ENCODE measurements at regions not wholly inside any gene's neighbourhood (a gene's known extent, or its start where the extent isn't known, plus 50 kb on each side); places are given as distances from the start of the nearest gene placed in this dataset.
A peak's percentile ranks its signal among the peaks of the same experiment; 100 is the strongest.

DNA sequence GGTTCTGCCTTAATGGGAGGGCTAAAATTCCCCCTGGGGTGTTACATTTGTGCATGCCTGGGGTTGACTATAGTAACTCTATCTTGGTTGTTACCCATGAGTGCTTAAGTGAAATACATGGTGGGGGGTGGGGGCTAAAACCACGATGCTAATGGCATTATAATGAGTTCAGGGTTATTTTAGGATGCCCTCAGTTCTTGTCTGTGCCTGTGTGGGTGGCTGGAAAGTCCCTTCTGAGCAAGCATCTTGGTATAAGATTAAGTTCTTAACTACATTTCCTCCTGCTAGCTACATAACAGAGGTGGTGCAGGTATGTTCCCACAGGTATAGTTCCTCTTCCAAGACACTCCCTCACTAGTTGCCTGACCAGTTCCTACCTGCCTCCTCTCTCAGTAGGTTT, 822.3 kb downstream of the LRFN5 start:
- H3K56ac ChIP-seq (ENCODE audit: low read length) = no peak overlapping the region
- H3K4me2 ChIP-seq (ENCODE audit: low read length) = no peak overlapping the region
- no CpG with 5 or more reads among the region's 1 CpG for WGBS (ENCODE audit: extremely low coverage, insufficient coverage, low lambda C conversion rate)
- no peak overlapping the region for H2AK5ac ChIP-seq (ENCODE audit: low read length)
- no peak for DNase-seq
- H3K4ac ChIP-seq (ENCODE audit: low read depth, low read length) = no peak overlapping the region
- H2BK5ac ChIP-seq (ENCODE audit: low read length) = no peak overlapping the region
- no peak overlapping the region for H3K27ac ChIP-seq (ENCODE audit: low read depth, low read length)
- H3K27me3 ChIP-seq (ENCODE audit: insufficient read depth, low read length, poor library complexity) = no peaks in the 10 kb centered on the region
- H3K79me1 ChIP-seq (ENCODE audit: low read length) = no peaks in the 10 kb centered on the region
- no peak overlapping the region for H3K23ac ChIP-seq (ENCODE audit: low read length)
- no peaks in the 10 kb centered on the region for H3K36me3 ChIP-seq (ENCODE audit: control insufficient read depth, insufficient read depth, low read length)
- no peaks in the 10 kb centered on the region for H3K4me1 ChIP-seq (ENCODE audit: control insufficient read depth, low read depth, low read length)
- H2BK120ac ChIP-seq (ENCODE audit: low read depth, low read length) = no peak overlapping the region
- no peaks in the 10 kb centered on the region for H3K79me2 ChIP-seq (ENCODE audit: control insufficient read depth, insufficient read depth, low read length)
- no peak overlapping the region for H3K9ac ChIP-seq (ENCODE audit: low read length)
- no peak overlapping the region for H3K18ac ChIP-seq (ENCODE audit: low read length)
- H2BK15ac ChIP-seq (replicated peaks; ENCODE audit: low read depth) = no peak overlapping the region
- no peak overlapping the region for H4K8ac ChIP-seq (ENCODE audit: low read depth, low read length)
- no peak overlapping the region for H4K5ac ChIP-seq (ENCODE audit: low read length)
- no peak overlapping the region for H3K4me3 ChIP-seq (ENCODE audit: low read length)

DNA sequence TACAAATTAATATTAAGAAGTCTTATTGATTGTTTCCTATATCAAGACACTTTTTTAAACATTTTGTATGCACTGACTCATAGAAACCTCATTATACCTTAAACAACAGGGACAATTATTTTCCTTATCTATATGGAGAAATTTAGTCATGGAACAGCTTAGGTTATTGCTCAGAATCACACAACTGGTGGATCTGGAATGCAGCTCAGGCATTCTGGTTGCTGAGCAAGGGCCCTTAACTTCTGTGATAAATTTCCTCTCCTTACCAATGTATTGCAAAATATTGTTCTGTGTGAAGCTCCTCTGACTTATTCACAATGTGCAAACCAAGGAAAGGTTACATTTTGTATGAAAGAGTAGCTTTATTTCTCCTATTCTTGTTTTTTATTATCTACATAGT, 817.8 kb downstream of the LRFN5 start:
- Histone ChIP-seq H2BK5ac (ENCODE audit: low read length) (no peak overlapping the region), H4K5ac (ENCODE audit: low read length) (no peak overlapping the region), H3K4me1 (ENCODE audit: control insufficient read depth, low read depth, low read length) (no peaks in the 10 kb centered on the region), H3K9ac (ENCODE audit: low read length) (no peak overlapping the region), H3K4me2 (ENCODE audit: low read length) (no peak overlapping the region), H3K4me3 (ENCODE audit: low read length) (no peak overlapping the region), H4K8ac (ENCODE audit: low read depth, low read length) (no peak overlapping the region), H3K56ac (ENCODE audit: low read length) (no peak overlapping the region), H3K4ac (ENCODE audit: low read depth, low read length) (no peak overlapping the region), H3K18ac (ENCODE audit: low read length) (no peak overlapping the region), H2BK120ac (ENCODE audit: low read depth, low read length) (no peak overlapping the region), H3K79me1 (ENCODE audit: low read length) (no peaks in the 10 kb centered on the region), H3K27me3 (ENCODE audit: insufficient read depth, low read length, poor library complexity) (no peaks in the 10 kb centered on the region), H3K36me3 (ENCODE audit: control insufficient read depth, insufficient read depth, low read length) (no peaks in the 10 kb centered on the region), H3K79me2 (ENCODE audit: control insufficient read depth, insufficient read depth, low read length) (no peaks in the 10 kb centered on the region), H3K23ac (ENCODE audit: low read length) (no peak overlapping the region), H2AK5ac (ENCODE audit: low read length) (no peak overlapping the region), H3K27ac (ENCODE audit: low read depth, low read length) (no peak overlapping the region), H2BK15ac (replicated peaks; ENCODE audit: low read depth) (no peak overlapping the region)
- DNase-seq = no peak

GRCh38 chr14:42421377-42422078, 814.9 kb downstream of the LRFN5 start:
- Histone ChIP-seq H2BK5ac (ENCODE audit: low read length) (no peak overlapping the region), H3K4me1 (ENCODE audit: control insufficient read depth, low read depth, low read length) (no peaks in the 10 kb centered on the region), H3K9ac (ENCODE audit: low read length) (no peak overlapping the region), H4K8ac (ENCODE audit: low read depth, low read length) (no peak overlapping the region), H3K4me2 (ENCODE audit: low read length) (no peak overlapping the region), H3K4ac (ENCODE audit: low read depth, low read length) (no peak overlapping the region), H2BK15ac (replicated peaks; ENCODE audit: low read depth) (no peak overlapping the region), H4K5ac (ENCODE audit: low read length) (no peak overlapping the region), H3K36me3 (ENCODE audit: control insufficient read depth, insufficient read depth, low read length) (no peaks in the 10 kb centered on the region), H3K18ac (ENCODE audit: low read length) (peak overlapping the region; percentile 60), H3K4me3 (ENCODE audit: low read length) (no peak overlapping the region), H3K23ac (ENCODE audit: low read length) (no peak overlapping the region), H3K27me3 (ENCODE audit: insufficient read depth, low read length, poor library complexity) (no peaks in the 10 kb centered on the region), H2BK120ac (ENCODE audit: low read depth, low read length) (no peak overlapping the region), H3K27ac (ENCODE audit: low read depth, low read length) (no peak overlapping the region), H3K79me2 (ENCODE audit: control insufficient read depth, insufficient read depth, low read length) (no peaks in the 10 kb centered on the region), H3K79me1 (ENCODE audit: low read length) (no peaks in the 10 kb centered on the region), H2AK5ac (ENCODE audit: low read length) (no peak overlapping the region), H3K56ac (ENCODE audit: low read length) (no peak overlapping the region)
- DNase-seq = no peak
- no CpG with 5 or more reads among the region's 4 CpGs for WGBS (ENCODE audit: extremely low coverage, insufficient coverage, low lambda C conversion rate)

DNA sequence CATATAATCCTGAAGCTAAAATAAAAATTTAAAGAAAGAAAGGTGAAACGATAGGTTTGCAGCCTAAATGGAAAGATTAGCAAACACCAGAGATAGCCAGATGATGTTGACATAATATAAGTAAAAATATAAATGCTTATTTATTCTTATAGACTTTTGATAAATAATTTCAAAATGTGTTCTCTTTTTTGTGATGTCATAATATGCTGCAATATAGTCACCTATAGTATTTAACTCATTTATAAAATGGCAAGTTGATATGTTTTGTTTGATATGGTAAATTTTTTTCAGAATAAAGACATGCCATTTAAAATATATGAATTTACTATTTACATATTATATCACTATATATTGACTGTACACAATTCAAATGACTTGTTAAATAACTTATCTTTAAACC, 813.4 kb downstream of the LRFN5 start:
- Histone ChIP-seq H3K79me1 (ENCODE audit: low read length) (no peaks in the 10 kb centered on the region), H3K4me3 (ENCODE audit: low read length) (no peak overlapping the region), H3K27me3 (ENCODE audit: insufficient read depth, low read length, poor library complexity) (no peaks in the 10 kb centered on the region), H4K8ac (ENCODE audit: low read depth, low read length) (no peak overlapping the region), H4K5ac (ENCODE audit: low read length) (no peak overlapping the region), H3K4ac (ENCODE audit: low read depth, low read length) (no peak overlapping the region), H3K56ac (ENCODE audit: low read length) (no peak overlapping the region), H3K9ac (ENCODE audit: low read length) (no peak overlapping the region), H3K4me1 (ENCODE audit: control insufficient read depth, low read depth, low read length) (no peaks in the 10 kb centered on the region), H3K79me2 (ENCODE audit: control insufficient read depth, insufficient read depth, low read length) (no peaks in the 10 kb centered on the region), H2BK120ac (ENCODE audit: low read depth, low read length) (no peak overlapping the region), H2BK5ac (ENCODE audit: low read length) (no peak overlapping the region), H3K4me2 (ENCODE audit: low read length) (no peak overlapping the region), H2AK5ac (ENCODE audit: low read length) (no peak overlapping the region), H3K18ac (ENCODE audit: low read length) (no peak overlapping the region), H3K23ac (ENCODE audit: low read length) (no peak overlapping the region), H2BK15ac (replicated peaks; ENCODE audit: low read depth) (no peak overlapping the region), H3K36me3 (ENCODE audit: control insufficient read depth, insufficient read depth, low read length) (no peaks in the 10 kb centered on the region), H3K27ac (ENCODE audit: low read depth, low read length) (no peak overlapping the region)
- no CpG with 5 or more reads among the region's 1 CpG for WGBS (ENCODE audit: extremely low coverage, insufficient coverage, low lambda C conversion rate)
- DNase-seq = no peak

GRCh38 chr14:42407153-42407552, 800.5 kb downstream of the LRFN5 start:
- no peaks in the 10 kb centered on the region for H3K27me3 ChIP-seq (ENCODE audit: insufficient read depth, low read length, poor library complexity)
- no peak overlapping the region for H4K5ac ChIP-seq (ENCODE audit: low read length)
- no peak overlapping the region for H3K23ac ChIP-seq (ENCODE audit: low read length)
- no peaks in the 10 kb centered on the region for H3K79me1 ChIP-seq (ENCODE audit: low read length)
- no peaks in the 10 kb centered on the region for H3K36me3 ChIP-seq (ENCODE audit: control insufficient read depth, insufficient read depth, low read length)
- H3K79me2 ChIP-seq (ENCODE audit: control insufficient read depth, insufficient read depth, low read length) = no peaks in the 10 kb centered on the region
- no peak overlapping the region for H3K18ac ChIP-seq (ENCODE audit: low read length)
- H2AK5ac ChIP-seq (ENCODE audit: low read length) = no peak overlapping the region
- no peak overlapping the region for H3K4me2 ChIP-seq (ENCODE audit: low read length)
- no peak overlapping the region for H3K56ac ChIP-seq (ENCODE audit: low read length)
- H4K8ac ChIP-seq (ENCODE audit: low read depth, low read length) = no peak overlapping the region
- DNase-seq = no peak
- no peak overlapping the region for H2BK15ac ChIP-seq (replicated peaks; ENCODE audit: low read depth)
- H2BK5ac ChIP-seq (ENCODE audit: low read length) = no peak overlapping the region
- H3K4ac ChIP-seq (ENCODE audit: low read depth, low read length) = no peak overlapping the region
- no peak overlapping the region for H3K9ac ChIP-seq (ENCODE audit: low read length)
- no peak overlapping the region for H2BK120ac ChIP-seq (ENCODE audit: low read depth, low read length)
- no peaks in the 10 kb centered on the region for H3K4me1 ChIP-seq (ENCODE audit: control insufficient read depth, low read depth, low read length)
- WGBS (ENCODE audit: extremely low coverage, insufficient coverage, low lambda C conversion rate) = no CpG with 5 or more reads among the region's 1 CpG
- H3K27ac ChIP-seq (ENCODE audit: low read depth, low read length) = no peak overlapping the region
- no peak overlapping the region for H3K4me3 ChIP-seq (ENCODE audit: low read length)

DNA sequence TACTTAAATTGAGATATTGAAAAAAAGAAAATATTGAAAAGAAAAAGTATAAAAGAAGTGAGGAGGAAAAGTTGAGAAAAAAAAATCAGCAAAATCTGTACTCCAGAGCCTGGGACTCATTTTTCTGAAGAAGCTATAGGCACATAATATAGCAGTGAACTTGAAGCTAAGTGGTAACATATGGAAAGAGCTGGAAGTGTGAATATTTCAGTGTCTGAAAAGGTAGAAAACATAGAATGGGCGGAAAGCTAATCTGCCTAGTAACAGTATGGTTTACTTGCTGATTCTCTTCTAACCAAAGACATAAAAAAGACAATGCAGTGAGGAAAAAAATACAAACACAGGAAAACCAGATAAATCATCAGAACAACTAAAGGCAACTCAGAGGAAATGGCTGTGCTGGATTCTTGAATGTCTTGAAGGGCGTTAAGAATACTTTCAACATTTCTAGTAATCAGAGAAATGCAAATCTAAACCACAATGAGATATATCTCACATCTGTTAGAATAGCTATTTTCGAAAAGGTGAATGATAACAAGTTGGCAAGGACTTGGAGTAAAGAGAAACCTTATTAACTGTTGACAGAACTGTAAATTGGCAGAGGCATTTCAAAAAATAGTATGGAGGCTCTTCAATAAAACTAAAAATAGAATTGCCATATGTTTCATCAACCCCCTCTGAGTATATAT, 784.6 kb downstream of the LRFN5 start:
- H4K8ac ChIP-seq (ENCODE audit: low read depth, low read length) = no peak overlapping the region
- H3K4me3 ChIP-seq (ENCODE audit: low read length) = no peak overlapping the region
- no peak overlapping the region for H3K56ac ChIP-seq (ENCODE audit: low read length)
- no peak overlapping the region for H3K18ac ChIP-seq (ENCODE audit: low read length)
- no CpG with 5 or more reads among the region's 3 CpGs for WGBS (ENCODE audit: extremely low coverage, insufficient coverage, low lambda C conversion rate)
- no peak overlapping the region for H3K4ac ChIP-seq (ENCODE audit: low read depth, low read length)
- no peak overlapping the region for H3K27ac ChIP-seq (ENCODE audit: low read depth, low read length)
- H3K4me1 ChIP-seq (ENCODE audit: control insufficient read depth, low read depth, low read length) = no peaks in the 10 kb centered on the region
- H2AK5ac ChIP-seq (ENCODE audit: low read length) = no peak overlapping the region
- no peak overlapping the region for H2BK120ac ChIP-seq (ENCODE audit: low read depth, low read length)
- no peak overlapping the region for H3K9ac ChIP-seq (ENCODE audit: low read length)
- H3K36me3 ChIP-seq (ENCODE audit: control insufficient read depth, insufficient read depth, low read length) = no peaks in the 10 kb centered on the region
- H3K23ac ChIP-seq (ENCODE audit: low read length) = no peak overlapping the region
- H2BK15ac ChIP-seq (replicated peaks; ENCODE audit: low read depth) = no peak overlapping the region
- H4K5ac ChIP-seq (ENCODE audit: low read length) = no peak overlapping the region
- H3K4me2 ChIP-seq (ENCODE audit: low read length) = no peak overlapping the region
- no peaks in the 10 kb centered on the region for H3K27me3 ChIP-seq (ENCODE audit: insufficient read depth, low read length, poor library complexity)
- no peaks in the 10 kb centered on the region for H3K79me1 ChIP-seq (ENCODE audit: low read length)
- no peaks in the 10 kb centered on the region for H3K79me2 ChIP-seq (ENCODE audit: control insufficient read depth, insufficient read depth, low read length)
- no peak overlapping the region for H2BK5ac ChIP-seq (ENCODE audit: low read length)
- DNase-seq = no peak
